ENCODE measurements at regions not wholly inside any gene's neighbourhood (a gene's known extent, or its start where the extent isn't known, plus 50 kb on each side); places are given as distances from the start of the nearest gene placed in this dataset.

DNA sequence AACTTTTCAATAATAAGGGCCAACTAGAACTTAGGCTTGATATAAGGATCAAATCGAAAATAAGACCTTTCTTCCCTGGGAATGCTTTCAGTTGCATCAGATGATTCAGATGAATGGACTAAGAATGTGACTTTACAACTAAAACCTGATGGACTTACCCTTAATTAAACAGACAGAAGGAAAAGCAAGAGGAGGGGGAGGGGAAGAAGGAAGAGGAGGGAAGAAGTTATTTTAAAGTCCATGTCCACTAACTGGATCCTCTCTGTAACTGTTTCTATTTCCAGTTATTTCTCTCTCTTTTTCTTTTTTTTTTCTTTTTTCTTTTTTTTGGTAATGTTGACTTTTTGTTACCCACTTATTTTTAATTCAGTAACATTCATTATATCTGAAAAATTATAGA lies 486.0 kb downstream of the MAFB start:
- no peak for DNase-seq

- no peak for DNase-seq
These were observed 491.3 kb downstream of the MAFB start for GRCh38 chr20:40197691-40198090.

- DNase-seq: no peak
These were observed 492.1 kb downstream of the MAFB start for GRCh38 chr20:40196846-40197436.

DNA sequence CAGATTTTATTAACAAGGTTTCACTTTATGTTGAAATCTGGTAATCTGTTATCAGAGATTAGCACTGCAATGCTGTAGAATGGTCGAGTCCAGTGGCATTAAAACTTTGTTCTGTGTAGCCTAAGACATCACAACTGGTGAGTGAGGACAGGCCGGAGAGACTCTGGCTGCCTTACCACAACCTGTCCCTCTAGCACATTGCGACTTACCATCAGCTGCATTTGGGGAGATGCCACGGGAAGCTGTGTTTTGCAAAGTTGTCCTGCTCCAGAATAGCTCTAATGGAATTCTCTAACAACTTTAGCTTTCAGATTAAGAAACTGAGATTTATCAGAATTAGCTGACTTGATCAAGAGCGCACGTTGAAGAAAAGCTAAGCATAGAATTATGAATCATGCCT lies 493.3 kb downstream of the MAFB start:
- no peak for DNase-seq

GRCh38 chr20:40192529-40192928 lies 496.5 kb downstream of the MAFB start:
- DNase-seq: no peak

DNA sequence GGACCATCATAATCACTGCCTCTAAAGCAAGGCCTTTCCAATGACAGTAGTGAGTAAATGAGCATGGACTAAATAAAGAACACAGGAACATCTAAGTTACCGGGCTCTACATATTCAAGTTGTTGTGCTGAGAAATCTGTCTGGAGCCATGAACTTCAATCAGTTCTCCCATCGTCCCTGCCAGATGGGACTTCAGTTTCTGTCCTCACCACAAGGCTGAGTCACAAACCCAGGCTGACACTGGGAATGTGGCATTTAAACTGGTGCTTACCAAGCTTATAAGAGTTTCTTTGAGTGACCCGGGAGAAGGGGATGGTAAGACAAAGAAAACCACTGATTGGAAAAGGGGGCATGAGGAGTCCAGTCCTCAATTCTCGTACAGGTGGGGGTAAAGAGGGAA lies 497.0 kb downstream of the MAFB start:
- DNase-seq: no peak

GRCh38 chr20:40191573-40191972 lies 497.5 kb downstream of the MAFB start:
- no peak for DNase-seq

- DNase-seq: no peak
These were observed 499.4 kb downstream of the MAFB start for GRCh38 chr20:40189621-40190020.

DNA sequence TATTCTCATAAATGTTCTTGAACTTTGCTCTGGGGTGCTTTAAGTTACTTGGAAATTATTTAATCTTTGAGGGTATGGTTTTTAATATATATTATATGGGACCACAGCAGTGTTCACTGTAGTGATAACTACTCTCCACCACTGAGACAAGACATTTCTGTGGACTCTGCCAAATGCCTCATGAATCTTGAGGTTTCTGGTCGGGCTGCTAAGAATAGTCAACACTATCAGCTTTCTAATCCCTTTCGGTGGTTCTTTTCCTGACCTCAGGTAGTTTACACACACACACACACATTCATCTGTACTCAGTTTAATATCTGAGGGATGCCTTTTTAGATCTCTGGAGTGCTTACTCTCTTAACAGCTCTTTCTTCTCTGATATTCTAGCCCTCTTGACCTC lies 500.7 kb downstream of the MAFB start:
- no peak for DNase-seq

- no peak for DNase-seq
These were observed 502.2 kb downstream of the MAFB start for GRCh38 chr20:40186826-40187225.

GRCh38 chr20:40181676-40182075 lies 507.4 kb downstream of the MAFB start:
- no peak for DNase-seq

GRCh38 chr20:40176098-40176841 lies 512.8 kb downstream of the MAFB start:
- DNase-seq: no peak

DNA sequence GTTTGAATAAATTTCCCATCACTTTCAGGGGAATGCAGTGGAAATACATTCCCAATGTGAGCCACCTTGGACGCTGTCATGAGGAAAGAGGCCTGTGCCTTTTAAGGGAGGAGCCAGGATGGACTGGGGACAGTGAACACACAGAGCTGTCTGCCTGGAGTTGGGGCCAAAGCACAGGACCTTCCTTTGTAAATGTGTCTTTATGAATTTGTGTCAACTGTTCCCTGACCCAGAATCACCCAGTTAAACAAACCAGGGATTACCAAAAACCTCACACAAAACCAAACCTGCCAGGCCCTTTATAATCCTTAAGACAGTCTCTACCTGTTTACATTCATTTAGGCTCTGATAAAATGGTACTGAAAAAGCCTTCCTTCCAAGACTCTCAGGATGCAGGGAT lies 513.7 kb downstream of the MAFB start:
- DNase-seq: no peak

DNA sequence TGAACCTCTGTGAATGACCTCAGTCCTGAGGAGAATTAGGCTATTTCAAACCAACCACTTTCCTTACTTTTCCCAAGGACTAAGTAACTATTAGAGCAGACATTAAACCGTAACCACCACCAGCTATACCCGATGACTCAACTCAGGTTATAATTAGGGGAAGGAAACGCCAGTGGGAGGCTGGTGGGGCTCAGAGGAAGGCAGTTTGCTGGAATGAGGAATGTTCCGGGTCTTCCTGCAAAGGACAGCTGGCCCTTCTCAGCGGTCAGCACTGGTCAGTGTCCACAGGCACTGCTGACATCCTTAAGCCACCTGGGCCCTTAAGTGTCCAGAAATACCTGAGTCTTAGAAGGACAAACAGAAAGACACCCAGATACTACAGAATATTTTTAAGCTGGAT lies 515.2 kb downstream of the MAFB start:
- DNase-seq: no peak

DNA sequence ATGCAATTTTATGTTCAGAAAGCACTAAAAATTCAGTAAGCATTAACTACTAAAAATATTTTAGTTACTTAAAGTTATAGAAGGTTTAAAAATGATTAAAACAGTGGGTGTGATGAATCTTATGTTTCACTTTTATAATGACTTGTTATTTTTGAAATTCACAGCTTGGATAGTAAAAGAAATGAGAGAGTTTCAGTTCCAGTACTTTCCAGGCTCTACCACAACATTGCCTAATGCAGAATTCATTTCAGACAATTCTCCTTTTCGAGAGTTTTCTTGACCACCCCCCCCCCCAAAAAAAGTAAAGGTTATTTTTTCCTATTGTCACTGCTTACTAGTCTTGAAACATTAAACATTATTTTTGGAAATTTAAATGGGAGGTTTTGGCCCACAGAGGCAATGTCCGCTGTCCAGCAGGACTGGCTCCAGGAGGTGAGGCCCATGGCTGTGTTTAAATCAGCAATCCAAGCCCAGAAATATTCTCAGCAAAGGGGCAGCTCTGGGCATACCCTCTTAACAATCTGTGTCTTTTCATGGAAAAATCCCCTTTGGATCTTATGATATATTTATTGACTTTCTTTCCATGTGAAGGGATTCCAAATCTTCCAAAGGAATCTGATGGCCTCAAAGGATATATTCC lies 519.9 kb downstream of the MAFB start:
- DNase-seq: no peak

DNA sequence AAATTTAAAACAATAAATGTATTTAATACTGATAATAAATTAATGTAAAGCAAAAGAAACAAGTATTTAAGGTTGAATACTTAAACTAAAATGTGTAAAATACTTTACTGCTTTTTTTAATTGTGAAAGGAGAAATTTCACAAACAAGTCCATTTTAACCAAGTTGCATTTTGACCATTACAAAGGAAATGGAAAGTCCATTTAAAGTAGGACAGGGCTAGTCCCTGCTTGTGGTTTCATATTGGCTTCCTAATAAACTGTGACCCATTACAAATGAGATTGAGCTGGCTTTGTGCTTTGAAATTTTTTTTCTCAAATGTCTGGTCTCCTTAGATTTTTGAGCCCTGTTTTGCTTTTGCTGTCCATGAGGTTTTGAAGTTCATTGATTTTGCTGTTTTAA lies 527.6 kb downstream of the MAFB start:
- no peak for DNase-seq

- DNase-seq: no peak
These were observed 528.9 kb downstream of the MAFB start for GRCh38 chr20:40160097-40160550.

- DNase-seq: no peak
These were observed 529.8 kb downstream of the MAFB start for GRCh38 chr20:40159276-40159675.

GRCh38 chr20:40156600-40157317 lies 532.3 kb downstream of the MAFB start:
- DNase-seq: no peak

DNA sequence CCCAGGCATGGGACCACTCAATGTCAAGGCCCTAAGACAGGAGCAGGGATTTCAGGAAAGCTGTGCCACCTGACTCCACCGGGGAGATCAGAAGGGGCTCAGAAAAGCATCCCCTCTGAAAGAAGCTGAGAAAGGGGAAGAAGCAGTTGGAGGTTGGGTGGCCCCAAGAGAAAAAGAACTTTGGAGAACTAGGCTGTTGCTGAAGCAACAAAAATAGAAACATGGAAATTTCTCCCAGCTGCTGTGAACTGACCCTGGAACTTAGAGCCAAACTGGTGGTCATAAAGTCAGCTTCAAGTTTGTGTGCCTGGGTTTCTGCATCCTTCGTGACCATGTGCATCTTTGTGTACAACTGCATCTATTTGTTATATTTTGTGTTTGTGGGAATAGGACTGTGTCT lies 534.5 kb downstream of the MAFB start:
- DNase-seq: no peak

- DNase-seq: no peak
These were observed 540.1 kb downstream of the MAFB start for GRCh38 chr20:40148886-40149285.

DNA sequence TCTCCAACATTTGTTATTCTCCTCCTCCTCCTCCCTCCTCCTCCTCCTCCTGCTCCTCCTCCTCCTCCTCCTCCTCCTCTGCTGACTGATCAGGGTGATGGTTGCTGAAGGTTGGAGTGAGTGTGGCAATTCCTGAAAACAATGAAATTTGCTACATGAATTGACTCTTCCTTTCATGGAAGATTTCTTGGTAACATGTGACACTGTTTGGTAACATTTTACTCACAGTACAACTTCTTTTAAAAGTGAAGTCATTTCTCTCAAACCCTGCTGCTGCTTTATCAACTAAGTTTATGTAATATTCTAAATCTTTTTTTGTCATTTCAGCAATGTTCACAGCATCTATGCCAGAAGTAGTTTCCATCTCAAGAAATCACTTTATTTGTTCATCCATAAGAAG lies 543.0 kb downstream of the MAFB start:
- no peak for DNase-seq

DNA sequence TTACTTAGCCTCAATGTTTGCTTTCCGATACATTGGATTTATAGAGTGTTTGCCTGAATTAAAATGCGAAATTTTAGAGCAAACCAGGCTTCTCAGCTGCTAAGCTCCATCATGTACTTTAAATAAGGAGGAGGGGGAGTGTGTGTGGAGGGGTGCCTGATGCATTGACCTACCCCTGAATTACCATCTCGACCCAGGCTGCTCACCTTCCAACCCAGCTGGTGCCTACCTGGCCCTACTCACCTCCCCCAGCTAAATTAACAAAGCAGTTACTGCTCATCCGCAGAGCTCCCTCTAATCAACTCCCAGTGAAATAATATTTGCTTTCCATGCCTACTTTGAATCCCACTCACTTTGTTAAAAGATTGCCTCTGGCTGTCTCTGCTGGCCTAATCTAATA lies 544.5 kb downstream of the MAFB start:
- no peak for DNase-seq

DNA sequence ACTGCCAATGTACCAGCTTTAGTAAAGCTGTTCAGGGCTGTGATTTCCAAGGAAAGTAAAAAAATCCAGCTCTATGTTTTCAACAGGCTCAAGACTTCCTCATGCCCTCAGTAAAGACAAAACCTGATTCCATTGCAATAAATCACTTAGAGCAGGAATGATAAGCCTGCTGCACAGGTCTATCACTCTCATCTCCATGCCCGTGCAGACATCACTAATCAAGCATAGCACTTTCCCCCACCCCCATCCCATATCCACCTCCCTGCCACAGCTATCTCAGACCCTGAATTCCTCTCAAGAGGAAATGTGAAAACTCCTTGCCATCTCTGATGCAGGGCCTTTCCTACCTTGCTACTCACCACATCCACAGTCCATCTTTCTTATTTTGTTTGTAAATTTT lies 554.9 kb downstream of the MAFB start:
- DNase-seq: no peak
